NCI-H2081 (cell line): ENCODE measurements at regions not wholly inside any gene's neighbourhood (a gene's known extent, or its start where the extent isn't known, plus 50 kb on each side); places are given as distances from the start of the nearest gene placed in this dataset.
"Not testable (repeated sequence)": the region's sequence is repeated elsewhere in the genome, so short reads cannot be mapped to it uniquely, and the experiment has no call there.

ENCODE experiments used
- DNase-seq, 2 experiments: peaks; one replicate each; lab custom pipeline; 2025; lab: John Stamatoyannopoulos, UW

DNA sequence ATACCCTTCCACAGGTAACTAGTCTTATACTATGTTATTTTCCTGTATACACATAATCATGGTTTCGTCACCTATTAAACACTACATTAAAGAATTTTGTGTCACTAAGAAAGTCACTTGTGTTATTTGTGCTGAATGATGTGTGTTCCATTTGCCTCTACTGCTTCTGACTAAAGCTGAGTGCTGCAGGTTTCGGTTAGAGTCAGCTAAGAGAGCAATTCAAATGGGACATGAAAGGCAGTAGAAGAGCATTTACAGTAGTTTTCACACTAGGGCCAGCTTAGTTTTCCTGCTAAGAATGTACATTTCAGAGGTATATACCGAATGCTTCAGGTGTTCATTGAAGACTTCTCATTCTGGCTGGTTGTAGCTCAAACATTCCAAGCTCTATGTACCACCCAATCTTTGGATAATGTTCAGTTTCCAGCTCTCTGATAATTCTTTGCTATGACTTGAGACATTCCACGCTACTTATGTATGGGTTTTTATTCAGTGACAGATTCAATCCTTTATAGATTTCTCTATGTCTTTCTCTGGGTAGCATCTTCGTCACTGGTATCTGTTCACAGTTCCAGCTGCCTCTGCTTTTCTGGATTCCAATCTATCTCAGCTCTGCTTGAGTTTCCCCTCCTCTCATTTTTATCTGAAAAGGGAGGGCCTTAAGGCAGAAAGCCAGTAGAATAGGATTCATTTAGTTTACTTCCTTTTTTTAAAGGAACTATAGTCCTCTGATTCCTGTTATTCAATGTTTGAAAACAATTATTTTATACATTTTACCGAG is 164.4 kb downstream of the CXXC4 start:
- no peak for DNase-seq

DNA sequence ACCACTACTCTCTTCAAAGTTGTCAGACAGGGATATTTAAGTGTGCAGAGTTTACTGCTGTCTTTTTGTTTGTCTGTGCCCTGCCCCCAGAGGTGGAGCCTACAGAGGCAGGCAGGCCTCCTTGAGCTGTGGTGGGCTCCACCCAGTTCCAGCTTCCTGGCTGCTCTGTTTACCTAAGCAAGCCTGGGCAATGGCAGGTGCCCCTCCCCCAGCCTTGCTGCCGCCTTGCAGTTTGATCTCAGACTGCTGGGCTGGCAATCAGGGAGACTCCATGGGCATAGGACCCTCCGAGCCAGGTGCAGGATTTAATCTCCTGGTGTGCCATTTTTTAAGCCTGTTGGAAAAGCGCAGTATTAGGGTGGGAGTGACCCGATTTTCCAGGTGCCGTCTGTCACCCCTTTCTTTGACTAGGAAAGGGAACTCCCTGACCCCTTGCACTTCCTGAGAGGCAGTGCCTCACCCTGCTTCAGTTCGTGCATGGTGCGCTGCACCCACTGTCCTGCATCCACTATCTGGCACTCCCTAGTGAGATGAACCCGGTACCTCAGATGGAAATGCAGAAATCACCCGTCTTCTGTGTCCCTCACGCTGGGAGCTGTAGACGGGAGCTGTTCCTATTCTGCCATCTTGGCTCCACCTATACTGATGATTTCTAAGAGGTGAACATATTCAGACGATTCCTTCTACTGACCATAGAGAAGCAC is 167.6 kb downstream of the CXXC4 start:
- DNase-seq = not testable (repeated sequence)

DNA sequence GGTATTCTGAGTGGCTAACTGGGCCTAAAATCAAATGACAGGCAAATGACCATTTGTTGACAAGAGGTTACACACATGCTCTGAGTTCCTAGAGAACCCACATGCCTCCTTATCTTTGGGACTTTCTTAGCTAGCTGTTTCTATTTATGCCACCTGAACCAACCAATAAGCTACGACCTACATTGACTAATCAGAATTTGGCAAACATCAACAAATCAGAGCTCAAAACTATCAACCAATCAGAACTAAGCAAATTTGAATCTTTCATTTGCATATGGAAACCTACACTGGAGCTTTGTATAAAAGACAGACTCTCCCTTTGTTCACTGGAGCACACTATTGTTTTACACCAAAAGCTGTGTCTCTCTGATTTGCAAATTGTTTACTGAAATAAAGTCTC is 192.0 kb downstream of the CXXC4 start:
- DNase-seq = no peak

DNA sequence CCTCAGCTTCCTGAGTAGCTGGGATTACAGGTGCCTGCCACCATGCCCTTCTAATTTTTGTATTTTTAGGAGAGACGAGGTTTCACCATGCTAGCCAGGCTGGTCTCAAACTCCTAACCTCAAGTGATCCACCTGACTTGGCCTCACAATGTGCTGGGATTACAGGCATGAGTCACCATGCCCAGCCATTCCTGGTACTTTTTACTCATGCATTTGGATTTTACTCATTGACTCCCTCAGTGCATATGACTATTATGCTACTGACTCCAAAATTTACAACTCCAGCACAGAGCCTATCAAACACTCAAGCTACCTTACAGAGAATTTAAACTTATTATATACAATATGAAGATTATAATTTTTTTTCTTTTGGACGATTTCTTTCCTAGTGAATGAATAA is 199.9 kb downstream of the CXXC4 start:
- no peak for DNase-seq

DNA sequence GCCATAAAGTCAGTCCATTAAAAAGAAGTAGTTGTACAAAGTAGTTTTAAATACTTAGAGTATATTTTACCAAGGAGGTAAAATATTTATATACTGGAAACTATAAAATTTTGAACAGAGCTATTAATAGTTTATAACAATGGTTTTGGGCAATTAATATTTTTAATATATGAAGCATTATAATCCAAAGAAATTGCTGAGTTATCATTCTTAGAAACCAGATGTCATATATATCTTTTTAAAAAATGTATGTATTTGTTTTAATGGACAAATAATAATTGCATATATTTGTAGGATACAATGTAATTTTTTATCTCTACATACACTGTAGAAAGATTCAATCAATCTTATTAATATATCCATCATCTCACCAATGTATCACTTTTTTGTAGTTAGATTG is 207.8 kb downstream of the CXXC4 start:
- DNase-seq = no peak

DNA sequence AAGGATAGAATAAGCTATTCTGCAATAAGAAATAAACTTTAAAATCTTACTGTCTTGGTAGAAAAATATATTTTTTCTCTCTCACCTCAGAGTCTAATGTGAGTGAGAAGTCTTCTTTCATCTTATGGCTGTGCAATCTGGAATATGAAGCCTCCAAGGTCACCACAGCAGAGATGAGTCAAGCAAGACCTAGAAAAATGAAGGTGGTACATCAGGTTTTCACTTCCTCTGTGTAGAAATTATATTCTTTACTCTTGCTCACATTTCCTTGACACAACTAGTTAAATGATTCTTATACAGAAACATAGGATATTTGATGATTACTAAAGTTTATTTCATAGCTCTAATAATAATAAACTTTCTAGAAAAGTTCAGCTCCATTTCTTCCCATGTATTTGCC is 211.4 kb downstream of the CXXC4 start:
- no peak for DNase-seq

DNA sequence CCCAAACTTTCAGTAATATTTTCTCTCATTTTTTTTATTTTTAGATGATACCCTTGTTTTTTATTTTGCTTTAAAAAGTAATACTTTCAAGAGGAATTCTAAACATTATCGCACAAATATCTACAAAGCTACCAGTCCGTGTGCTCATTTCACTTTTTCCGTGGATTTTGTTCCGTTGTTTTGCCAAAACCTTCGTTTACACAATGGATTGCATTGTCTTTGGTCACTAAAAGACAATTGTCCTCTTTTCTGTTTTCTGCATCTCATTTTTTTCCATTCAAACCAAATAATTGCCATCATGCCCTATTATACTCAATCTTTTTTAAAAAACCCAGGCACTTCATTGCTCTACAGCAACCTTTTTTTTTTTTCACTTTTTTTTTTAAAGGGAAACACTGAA is 214.9 kb downstream of the CXXC4 start:
- no peak for DNase-seq

DNA sequence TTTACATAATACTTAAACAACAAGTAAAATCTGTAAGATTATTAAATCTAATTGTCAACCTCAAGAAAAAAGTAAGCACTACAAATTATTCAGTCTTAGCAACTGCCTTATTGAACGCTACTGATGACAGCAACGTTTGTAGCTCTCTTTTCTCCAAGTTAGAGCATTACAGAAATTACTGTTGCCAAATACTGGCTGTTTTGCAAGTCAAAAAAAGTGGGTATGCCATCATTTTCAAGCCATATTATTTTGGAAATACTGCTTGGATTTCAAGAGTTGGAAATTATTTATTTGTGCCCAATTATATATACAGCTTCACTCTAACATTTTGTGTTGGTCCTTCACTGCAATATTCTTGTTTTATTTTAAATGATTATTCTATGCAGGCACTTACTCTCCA is 221.7 kb downstream of the CXXC4 start:
- no peak for DNase-seq

DNA sequence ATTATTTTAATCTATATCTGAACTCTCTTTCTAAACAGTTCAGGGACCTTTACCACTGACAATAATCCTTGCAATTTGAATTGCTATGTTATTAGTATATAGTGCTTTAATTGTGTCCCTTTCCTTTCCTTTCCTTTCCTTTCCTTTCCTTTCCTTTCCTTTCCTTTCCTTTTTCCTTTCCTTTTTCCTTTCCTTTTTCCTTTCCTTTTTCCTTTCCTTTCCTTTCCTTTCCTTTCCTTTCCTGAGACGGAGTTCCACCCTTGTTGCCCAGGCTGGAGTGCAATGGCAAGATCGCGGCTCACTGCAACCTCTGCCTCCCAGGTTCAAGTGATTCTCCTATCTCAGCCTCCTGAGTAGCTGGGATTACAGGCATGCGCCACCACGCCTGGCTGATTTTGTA is 225.1 kb downstream of the CXXC4 start:
- not testable (repeated sequence) for DNase-seq

DNA sequence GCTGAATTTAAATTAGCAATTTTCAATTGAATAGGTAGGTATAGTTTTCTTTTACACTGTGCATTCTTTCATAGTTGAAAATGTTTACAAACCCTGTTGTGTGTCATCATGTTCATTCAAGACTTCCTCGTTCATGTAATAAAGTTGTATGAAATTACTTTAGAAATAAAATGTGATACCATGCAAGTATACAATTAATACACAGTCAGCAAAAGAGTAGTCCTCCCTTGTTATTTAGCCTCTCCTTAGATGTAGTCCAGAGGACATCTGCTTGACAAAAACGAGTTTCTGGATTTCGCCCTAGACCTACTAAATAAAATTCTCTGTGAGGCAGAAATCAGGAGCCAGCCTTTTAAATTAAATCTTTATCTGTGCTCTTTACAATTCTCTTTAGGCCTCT is 231.6 kb downstream of the CXXC4 start:
- no peak for DNase-seq

DNA sequence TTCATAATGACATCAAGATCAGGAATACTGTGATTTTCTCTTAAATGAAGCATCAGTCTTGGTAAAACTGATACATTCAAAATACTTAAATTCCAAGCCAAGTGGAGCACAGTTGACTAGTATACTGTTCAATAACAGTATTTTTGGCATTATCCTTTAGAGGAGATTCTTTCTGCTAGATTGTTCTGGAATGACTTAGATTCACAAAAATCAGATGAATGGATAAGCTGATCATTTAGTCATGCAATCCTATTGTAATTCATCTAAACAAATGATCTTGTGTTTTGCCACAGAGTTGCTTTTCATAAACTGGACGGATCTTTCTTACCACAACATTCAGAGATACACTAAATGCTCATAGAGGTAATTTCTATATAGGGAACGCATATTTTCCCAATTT is 232.0 kb downstream of the CXXC4 start:
- DNase-seq = no peak

DNA sequence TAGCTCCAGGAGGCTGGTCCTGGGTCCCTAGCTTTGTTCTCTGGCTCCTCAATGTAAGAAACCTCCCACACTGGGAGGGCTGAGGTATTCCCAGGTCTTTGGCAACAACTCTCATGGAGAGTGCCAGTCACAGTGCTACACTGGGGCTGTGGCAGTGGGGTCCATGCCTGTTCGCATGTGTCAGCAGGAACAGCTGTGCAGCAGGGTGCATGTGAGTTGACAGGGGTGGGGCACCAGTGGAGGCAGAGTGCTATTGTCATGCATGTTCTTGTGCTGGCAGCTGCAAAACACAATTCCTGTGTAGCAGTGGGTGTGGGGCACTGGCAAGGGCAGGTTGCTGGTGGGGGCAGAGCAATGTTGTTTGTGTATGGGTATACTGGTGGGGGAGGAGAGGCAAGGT is 246.0 kb downstream of the CXXC4 start:
- no peak for DNase-seq

DNA sequence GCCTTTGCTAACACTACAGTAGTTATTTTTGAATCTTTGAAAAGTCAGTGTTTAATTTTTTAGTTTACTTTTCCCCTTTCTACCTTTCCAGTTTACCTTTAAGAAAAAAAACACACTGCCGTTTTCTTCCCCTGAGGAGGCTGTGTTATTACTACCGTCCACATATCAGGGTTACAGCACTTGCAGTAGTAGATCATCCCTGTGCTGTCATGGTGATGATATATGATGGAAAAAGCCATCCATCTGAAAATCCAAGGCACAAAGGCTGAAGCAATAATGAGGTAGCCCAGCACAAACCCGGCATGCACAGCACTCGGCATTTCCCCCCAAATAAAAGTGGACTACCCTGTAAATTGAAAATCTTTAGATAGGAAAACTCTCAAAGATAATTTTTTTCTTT is 258.7 kb downstream of the CXXC4 start:
- DNase-seq = no peak

DNA sequence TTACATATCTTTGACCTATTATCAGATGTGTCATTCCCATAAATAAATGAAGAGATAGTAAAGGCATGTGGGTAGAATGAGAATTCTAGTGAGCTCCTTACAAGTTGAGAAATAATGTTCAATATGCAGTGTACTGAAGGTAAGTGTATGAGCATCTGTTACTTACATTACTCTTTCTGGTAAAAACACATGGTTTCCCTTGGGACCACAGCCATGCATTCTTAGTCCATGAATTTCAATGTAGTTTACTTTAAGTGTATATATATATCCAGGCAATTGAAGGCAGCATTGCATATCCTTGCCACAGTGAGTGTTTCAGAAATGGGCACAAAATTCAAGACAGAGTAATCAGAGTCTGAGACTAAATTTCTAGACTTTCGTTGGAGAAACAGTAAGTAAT is 277.2 kb downstream of the CXXC4 start:
- no peak for DNase-seq

DNA sequence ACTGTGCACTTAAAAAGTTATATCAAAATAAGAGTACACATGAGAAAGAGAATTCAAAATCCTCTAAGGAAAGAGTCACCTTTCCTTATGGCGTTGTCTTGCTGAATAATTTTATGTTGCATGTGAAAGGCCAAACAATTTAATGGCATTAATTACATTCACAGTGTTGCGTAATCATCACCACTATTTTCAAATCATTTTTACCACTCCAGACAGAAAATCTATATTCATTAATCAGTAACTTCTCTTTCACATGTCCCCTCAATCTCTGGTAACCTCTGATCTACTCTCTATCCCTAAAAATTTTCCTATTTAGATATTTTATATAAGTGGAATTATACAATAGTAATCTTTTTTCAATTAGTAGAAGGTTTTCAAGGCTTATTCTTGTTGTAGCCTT is 283.0 kb downstream of the CXXC4 start:
- DNase-seq = no peak

DNA sequence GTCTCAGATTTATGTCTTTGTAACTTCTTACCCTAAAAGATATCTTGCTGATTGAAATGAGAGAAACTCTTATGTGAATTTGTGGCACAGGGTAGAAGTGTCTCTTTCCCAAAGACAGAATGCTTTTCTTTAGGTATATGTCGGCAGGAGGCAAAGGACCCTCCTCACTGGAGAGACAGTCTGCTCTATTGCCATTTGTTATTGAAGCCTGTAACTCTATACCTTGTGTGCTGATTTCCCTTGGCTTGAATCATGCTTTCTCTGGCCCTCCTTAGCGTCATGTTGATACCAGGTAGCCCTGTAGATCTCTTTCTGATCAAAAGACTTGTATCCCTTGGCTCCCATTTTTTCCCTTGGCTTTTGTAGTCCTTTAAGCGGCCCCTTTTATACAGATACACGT is 284.3 kb downstream of the CXXC4 start:
- no peak for DNase-seq

DNA sequence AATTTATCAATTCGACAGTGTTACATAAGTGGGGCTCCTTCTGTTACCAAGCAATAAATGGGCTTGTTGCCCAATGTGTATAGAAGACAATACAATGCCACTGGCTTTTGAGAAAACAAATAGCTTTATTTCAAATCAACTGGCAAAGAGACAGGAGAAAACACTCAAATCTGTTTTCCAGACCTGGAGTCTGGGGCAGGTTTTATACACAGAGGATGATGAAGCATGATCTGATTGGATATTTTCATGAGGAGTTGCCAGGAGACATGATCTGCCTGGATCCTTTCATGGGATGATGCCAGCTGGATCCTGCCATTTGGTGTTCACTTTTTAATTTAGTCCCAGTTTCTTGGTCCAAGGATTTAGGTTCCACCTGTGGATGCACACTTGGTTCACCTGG is 287.9 kb downstream of the CXXC4 start:
- DNase-seq = peak in 1 of 2 experiments; percentile 6

DNA sequence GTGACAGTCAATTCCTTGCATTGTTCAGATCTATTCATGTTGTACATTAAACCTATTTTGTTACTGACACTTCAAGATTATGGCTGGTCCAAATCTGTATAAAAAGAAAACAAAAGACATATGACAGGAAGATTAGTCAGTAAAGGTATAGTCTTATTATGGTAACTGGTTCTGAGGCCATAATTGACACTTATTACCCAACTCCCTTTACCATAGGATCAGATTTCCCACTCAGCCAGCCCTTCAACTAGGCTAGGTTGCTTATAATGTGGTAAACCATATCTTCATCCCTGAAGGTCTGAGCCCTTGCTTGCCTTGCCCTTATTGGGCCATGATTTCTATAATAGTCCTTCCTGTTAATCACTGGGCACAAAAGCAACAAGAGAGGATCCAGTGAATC is 289.6 kb downstream of the CXXC4 start:
- no peak for DNase-seq

DNA sequence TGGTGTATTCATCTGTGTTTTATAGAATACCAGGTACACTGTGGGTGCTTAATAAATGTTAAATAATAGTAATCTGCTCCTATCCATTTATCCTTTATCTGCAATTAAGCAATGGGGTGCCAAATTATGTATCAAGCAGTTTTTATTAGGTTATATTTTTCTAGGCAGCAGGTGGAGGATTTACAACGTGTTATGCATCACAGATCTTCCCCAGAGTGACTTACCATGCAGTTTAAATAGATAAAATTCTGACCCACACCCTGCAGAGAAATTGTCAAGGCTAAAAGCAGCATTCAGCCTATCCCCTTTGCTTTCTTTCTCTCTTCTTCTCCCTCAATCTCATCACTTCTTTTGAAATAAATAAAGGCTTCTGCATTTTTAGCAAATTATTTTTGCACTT is 306.4 kb downstream of the CXXC4 start:
- peak in 1 of 2 experiments; percentile 1 for DNase-seq

DNA sequence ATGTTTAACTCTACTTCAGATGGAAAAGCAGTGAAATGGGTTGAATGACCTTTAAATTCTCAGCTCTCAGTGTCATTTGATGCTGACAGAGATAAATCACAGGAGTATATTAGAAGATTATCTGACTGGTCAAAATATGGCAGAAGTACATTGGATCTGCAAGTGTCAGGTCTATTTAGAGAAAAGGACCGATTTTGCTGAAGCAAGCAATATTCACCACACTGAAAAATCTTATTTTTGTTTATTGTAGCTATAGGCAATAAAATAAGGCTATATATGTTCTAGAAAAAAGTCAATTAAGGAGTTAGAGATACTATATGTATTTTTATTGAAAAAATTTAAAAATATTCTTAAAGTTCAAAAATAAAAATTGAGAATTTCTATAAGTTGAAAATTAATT is 325.3 kb downstream of the CXXC4 start:
- no peak for DNase-seq

DNA sequence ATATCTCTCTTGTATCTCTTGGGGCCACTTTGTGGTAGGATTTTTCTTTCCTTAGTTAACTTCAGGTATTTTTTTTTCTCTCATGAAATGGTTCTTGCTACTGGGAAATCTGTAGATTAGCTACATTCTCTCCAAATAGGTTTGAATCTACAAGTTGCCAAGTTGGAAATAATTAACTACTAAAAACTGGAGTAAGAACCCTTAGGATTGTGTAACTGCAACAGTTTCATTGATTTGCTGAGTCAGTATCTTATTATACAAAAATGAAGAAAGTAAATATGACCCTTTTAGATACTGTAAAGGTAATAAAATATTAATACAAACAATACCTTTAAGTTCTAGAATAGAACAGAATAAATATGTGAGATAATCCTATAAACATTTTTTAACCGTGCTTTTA is 327.9 kb downstream of the CXXC4 start:
- no peak for DNase-seq

DNA sequence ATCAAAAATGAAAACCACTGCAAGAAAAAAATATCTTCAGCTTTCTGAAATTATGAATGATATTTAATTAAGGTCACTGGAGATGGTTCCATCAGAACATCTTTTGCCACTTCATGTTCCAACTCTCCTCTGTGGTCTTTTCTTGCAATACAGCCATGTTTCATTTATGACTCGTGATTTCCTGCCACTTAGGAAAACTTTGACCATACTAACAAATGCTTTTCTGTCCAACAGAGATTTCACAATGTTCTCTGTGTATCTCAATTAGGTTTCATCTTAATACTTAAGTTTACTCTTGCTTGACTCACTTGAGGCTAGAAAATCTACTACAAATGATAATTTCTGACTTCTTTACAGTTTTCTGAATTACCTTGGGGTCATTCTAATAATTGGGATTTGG is 330.9 kb downstream of the CXXC4 start:
- DNase-seq = no peak

DNA sequence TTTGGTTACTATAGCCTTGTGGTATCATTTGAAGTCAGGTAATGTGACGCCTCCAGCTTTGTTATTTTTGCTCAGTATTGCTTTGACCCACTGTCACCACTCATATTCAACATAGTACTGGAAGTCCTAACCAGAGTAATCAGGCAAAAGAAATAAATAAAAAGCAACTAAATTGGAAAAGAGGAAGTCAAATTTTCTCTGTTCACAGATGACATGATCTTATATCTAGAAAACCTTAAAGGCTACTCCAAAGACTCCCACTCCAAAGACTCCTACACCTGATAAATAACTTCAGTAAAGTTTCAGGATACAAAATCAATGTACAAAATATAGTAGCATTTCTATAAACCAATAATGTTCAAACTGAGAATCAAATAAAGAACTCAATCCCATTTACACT is 348.6 kb downstream of the CXXC4 start:
- no peak for DNase-seq

DNA sequence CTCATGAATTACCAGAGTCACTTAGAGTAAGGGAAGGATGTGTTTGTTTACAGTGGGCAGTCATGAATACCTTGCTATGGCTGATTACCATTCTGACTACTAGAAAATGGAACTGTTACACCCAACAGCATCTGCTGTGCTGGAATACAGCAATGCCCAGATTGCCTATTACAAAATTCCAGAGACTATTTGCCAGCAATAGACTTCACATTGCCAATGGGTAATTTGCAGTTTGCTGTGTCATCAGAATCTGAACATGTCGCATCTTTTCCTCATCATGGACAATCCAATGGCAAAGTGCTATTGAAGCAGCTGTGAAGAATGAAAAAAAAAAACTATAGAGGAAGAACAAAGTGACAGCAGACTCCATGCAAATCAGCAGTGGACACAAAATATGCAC is 356.6 kb downstream of the CXXC4 start:
- DNase-seq = no peak
